ENCODE measurements at regions not wholly inside any gene's neighbourhood (a gene's known extent, or its start where the extent isn't known, plus 50 kb on each side); places are given as distances from the start of the nearest gene placed in this dataset.

DNA sequence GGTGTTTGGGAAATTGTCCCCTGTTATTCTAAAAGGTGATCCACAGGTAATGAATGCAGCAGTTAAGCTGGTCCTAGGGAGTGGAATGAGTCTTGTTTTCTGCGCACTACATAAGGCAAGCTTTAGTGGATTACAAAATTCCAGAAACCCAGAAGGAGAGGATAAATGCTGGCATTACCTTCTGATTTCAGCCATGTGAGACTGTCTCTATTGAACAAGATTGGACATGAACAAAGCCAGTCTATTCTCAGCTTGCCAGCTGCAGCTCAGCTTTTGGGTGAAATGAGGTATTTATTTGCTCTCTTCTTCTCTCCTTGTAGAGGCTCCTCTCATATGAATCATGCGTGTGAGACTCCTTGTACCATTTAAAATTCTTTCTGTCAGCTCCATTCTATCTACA, 944.9 kb downstream of the CNTNAP5 start (continued):
- TF ChIP-seq, protein P1, sequence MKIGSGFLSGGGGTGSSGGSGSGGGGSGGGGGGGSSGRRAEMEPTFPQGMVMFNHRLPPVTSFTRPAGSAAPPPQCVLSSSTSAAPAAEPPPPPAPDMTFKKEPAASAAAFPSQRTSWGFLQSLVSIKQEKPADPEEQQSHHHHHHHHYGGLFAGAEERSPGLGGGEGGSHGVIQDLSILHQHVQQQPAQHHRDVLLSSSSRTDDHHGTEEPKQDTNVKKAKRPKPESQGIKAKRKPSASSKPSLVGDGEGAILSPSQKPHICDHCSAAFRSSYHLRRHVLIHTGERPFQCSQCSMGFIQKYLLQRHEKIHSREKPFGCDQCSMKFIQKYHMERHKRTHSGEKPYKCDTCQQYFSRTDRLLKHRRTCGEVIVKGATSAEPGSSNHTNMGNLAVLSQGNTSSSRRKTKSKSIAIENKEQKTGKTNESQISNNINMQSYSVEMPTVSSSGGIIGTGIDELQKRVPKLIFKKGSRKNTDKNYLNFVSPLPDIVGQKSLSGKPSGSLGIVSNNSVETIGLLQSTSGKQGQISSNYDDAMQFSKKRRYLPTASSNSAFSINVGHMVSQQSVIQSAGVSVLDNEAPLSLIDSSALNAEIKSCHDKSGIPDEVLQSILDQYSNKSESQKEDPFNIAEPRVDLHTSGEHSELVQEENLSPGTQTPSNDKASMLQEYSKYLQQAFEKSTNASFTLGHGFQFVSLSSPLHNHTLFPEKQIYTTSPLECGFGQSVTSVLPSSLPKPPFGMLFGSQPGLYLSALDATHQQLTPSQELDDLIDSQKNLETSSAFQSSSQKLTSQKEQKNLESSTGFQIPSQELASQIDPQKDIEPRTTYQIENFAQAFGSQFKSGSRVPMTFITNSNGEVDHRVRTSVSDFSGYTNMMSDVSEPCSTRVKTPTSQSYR (CRISPR knock-in tag; IDR thresholded peaks at IDR 0.05): no peak
- no peak for TF ChIP-seq MXD4 (CRISPR knock-in tag; IDR thresholded peaks at IDR 0.05; ENCODE audit: borderline replicate concordance)

DNA sequence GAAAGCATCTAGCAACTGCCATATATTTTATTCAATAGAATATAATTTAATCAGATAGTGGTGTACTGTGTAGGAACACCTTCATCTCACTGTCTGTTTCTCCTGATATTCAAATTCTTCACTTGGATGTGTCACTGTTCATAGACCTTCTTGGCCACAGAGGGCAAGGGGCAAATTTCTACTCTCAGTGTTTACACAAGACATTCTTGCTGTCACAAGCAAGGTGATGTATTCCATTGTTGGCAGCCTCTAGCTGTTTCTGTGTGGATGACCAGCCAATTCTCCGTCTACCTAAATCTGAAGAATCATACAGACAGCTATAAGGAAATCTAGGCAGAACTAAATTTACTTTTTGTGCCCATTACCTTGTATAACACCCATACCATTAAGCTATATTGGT, 948.3 kb downstream of the CNTNAP5 start:
- Mint-ChIP-seq H3K27me3 (ENCODE audit: low read depth) (no peaks in the 10 kb centered on the region; the same call in 1 of the 2 replicates), H3K9me3 (peaks cover 45% of the 10 kb centered on the region), H3K36me3 (peaks cover 16% of the 10 kb centered on the region), H3K27ac (no peak overlapping the region), H3K4me3 (no peak overlapping the region), H3K4me1 (peaks cover 16% of the 10 kb centered on the region)
- ChIA-PET CTCF (no interaction called here), POLR2A (no interaction called here)
- TF ChIP-seq, protein P2, sequence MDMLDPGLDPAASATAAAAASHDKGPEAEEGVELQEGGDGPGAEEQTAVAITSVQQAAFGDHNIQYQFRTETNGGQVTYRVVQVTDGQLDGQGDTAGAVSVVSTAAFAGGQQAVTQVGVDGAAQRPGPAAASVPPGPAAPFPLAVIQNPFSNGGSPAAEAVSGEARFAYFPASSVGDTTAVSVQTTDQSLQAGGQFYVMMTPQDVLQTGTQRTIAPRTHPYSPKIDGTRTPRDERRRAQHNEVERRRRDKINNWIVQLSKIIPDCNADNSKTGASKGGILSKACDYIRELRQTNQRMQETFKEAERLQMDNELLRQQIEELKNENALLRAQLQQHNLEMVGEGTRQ (CRISPR knock-in tag; IDR thresholded peaks at IDR 0.05): no peak
- TF ChIP-seq NFE2L1 (CRISPR knock-in tag; IDR thresholded peaks at IDR 0.05): no peak
- no peak for TF ChIP-seq CREB1 (CRISPR knock-in tag; IDR thresholded peaks at IDR 0.05)
- TF ChIP-seq, protein P3, sequence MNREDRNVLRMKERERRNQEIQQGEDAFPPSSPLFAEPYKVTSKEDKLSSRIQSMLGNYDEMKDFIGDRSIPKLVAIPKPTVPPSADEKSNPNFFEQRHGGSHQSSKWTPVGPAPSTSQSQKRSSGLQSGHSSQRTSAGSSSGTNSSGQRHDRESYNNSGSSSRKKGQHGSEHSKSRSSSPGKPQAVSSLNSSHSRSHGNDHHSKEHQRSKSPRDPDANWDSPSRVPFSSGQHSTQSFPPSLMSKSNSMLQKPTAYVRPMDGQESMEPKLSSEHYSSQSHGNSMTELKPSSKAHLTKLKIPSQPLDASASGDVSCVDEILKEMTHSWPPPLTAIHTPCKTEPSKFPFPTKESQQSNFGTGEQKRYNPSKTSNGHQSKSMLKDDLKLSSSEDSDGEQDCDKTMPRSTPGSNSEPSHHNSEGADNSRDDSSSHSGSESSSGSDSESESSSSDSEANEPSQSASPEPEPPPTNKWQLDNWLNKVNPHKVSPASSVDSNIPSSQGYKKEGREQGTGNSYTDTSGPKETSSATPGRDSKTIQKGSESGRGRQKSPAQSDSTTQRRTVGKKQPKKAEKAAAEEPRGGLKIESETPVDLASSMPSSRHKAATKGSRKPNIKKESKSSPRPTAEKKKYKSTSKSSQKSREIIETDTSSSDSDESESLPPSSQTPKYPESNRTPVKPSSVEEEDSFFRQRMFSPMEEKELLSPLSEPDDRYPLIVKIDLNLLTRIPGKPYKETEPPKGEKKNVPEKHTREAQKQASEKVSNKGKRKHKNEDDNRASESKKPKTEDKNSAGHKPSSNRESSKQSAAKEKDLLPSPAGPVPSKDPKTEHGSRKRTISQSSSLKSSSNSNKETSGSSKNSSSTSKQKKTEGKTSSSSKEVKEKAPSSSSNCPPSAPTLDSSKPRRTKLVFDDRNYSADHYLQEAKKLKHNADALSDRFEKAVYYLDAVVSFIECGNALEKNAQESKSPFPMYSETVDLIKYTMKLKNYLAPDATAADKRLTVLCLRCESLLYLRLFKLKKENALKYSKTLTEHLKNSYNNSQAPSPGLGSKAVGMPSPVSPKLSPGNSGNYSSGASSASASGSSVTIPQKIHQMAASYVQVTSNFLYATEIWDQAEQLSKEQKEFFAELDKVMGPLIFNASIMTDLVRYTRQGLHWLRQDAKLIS (CRISPR knock-in tag; IDR thresholded peaks at IDR 0.05; ENCODE audit: borderline replicate concordance): no peak
- TF ChIP-seq NR2C2 (CRISPR knock-in tag; IDR thresholded peaks at IDR 0.05): no peak
- TF ChIP-seq, protein P4, sequence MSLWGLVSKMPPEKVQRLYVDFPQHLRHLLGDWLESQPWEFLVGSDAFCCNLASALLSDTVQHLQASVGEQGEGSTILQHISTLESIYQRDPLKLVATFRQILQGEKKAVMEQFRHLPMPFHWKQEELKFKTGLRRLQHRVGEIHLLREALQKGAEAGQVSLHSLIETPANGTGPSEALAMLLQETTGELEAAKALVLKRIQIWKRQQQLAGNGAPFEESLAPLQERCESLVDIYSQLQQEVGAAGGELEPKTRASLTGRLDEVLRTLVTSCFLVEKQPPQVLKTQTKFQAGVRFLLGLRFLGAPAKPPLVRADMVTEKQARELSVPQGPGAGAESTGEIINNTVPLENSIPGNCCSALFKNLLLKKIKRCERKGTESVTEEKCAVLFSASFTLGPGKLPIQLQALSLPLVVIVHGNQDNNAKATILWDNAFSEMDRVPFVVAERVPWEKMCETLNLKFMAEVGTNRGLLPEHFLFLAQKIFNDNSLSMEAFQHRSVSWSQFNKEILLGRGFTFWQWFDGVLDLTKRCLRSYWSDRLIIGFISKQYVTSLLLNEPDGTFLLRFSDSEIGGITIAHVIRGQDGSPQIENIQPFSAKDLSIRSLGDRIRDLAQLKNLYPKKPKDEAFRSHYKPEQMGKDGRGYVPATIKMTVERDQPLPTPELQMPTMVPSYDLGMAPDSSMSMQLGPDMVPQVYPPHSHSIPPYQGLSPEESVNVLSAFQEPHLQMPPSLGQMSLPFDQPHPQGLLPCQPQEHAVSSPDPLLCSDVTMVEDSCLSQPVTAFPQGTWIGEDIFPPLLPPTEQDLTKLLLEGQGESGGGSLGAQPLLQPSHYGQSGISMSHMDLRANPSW (CRISPR knock-in tag; conservative IDR thresholded peaks at IDR 0.05; ENCODE audit: low read depth): no peak
- TF ChIP-seq NR1H2 (CRISPR knock-in tag; IDR thresholded peaks at IDR 0.05): no peak
- TF ChIP-seq, protein P5, sequence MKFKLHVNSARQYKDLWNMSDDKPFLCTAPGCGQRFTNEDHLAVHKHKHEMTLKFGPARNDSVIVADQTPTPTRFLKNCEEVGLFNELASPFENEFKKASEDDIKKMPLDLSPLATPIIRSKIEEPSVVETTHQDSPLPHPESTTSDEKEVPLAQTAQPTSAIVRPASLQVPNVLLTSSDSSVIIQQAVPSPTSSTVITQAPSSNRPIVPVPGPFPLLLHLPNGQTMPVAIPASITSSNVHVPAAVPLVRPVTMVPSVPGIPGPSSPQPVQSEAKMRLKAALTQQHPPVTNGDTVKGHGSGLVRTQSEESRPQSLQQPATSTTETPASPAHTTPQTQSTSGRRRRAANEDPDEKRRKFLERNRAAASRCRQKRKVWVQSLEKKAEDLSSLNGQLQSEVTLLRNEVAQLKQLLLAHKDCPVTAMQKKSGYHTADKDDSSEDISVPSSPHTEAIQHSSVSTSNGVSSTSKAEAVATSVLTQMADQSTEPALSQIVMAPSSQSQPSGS (CRISPR knock-in tag; IDR thresholded peaks at IDR 0.05; ENCODE audit: borderline replicate concordance, low read depth): no peak
- TF ChIP-seq NFYB (CRISPR knock-in tag; conservative IDR thresholded peaks at IDR 0.05; ENCODE audit: low read depth): no peak
- TF ChIP-seq ZNF219 (CRISPR knock-in tag; IDR thresholded peaks at IDR 0.05; ENCODE audit: borderline replicate concordance): no peak
- TF ChIP-seq ZNF416 (CRISPR knock-in tag; IDR thresholded peaks at IDR 0.05): no peak
- no peak for TF ChIP-seq OVOL2 (CRISPR knock-in tag; IDR thresholded peaks at IDR 0.05; ENCODE audit: borderline replicate concordance)
- no peak for TF ChIP-seq FOXP1 (CRISPR knock-in tag; IDR thresholded peaks at IDR 0.05; ENCODE audit: borderline replicate concordance)
- ATAC-seq (no peak), DNase-seq (ENCODE audit: low spot score) (no peak)

Data from WTC11 (cell line).